ENCODE measurements at regions not wholly inside any gene's neighbourhood (a gene's known extent, or its start where the extent isn't known, plus 50 kb on each side); places are given as distances from the start of the nearest gene placed in this dataset.

- TF ChIP-seq CTCF (conservative IDR thresholded peaks at IDR 0.05; ENCODE audit: low read depth, low read length) (no peak), RFX5 (IDR thresholded peaks at IDR 0.05; ENCODE audit: low read depth, low read length) (no peak), POLR2A (IDR thresholded peaks at IDR 0.05; ENCODE audit: low read depth, low read length) (no peak), NFE2L2 (IDR thresholded peaks at IDR 0.05; ENCODE audit: low read depth, low read length) (no peak), MAFK (IDR thresholded peaks at IDR 0.05; ENCODE audit: low read depth, low read length) (no peak), BHLHE40 (IDR thresholded peaks at IDR 0.05; ENCODE audit: low read depth, low read length) (no peak), MAZ (IDR thresholded peaks at IDR 0.05; ENCODE audit: borderline replicate concordance, low read depth, low read length) (no peak), RAD21 (IDR thresholded peaks at IDR 0.05; ENCODE audit: low read length) (no peak), MXI1 (IDR thresholded peaks at IDR 0.05; ENCODE audit: borderline replicate concordance, low read depth, low read length) (no peak), RCOR1 (IDR thresholded peaks at IDR 0.05; ENCODE audit: insufficient replicate concordance, low read length) (no peak), USF2 (IDR thresholded peaks at IDR 0.05; ENCODE audit: low read depth, low read length) (no peak)
Measured at GRCh38 chr22:22358686-22359085, 114.1 kb downstream of the VPREB1 start.

Measured in IMR-90 (cell line).